NT2/D1 (cell line): ENCODE measurements at regions not wholly inside any gene's neighbourhood (a gene's known extent, or its start where the extent isn't known, plus 50 kb on each side); places are given as distances from the start of the nearest gene placed in this dataset.
"Not testable (repeated sequence)": the region's sequence is repeated elsewhere in the genome, so short reads cannot be mapped to it uniquely, and the experiment has no call there.

Source experiments
- DNase-seq: peaks from one replicate; pipeline ENCODE4 v3.0.0-alpha.2; 2011; ENCODE audit warnings: low read depth, low spot score
- H3K27me3 ChIP-seq: 2 replicates; pipeline ENCODE4 v1.6.0; 2011; ENCODE audit warnings: mild to moderate bottlenecking; ENCODE audit not compliant: insufficient read length, insufficient read depth
- H3K36me3 ChIP-seq: 2 replicates; pipeline ENCODE4 v1.6.1; 2011; ENCODE audit warnings: mild to moderate bottlenecking, low read length, mixed read lengths; ENCODE audit not compliant: insufficient read depth, insufficient read length
- H3K4me1 ChIP-seq: 2 replicates; pipeline ENCODE4 v1.5.1; 2011; ENCODE audit not compliant: insufficient read depth, insufficient read length
- H3K4me3 ChIP-seq: 2 replicates; pipeline ENCODE4 v1.5.1; 2011; ENCODE audit warnings: low read depth; ENCODE audit not compliant: insufficient read length
- H3K9ac ChIP-seq: 2 replicates; pipeline ENCODE4 v1.6.0; 2011; ENCODE audit warnings: low read depth; ENCODE audit not compliant: insufficient read length
- H3K9me3 ChIP-seq: 2 replicates; pipeline ENCODE4 v1.5.1; 2011; ENCODE audit warnings: mild to moderate bottlenecking, low read length; ENCODE audit not compliant: insufficient read depth
- SUZ12 ChIP-seq: IDR thresholded peaks from 2 replicates; pipeline ENCODE4 v1.6.1; 2011; ENCODE audit not compliant: insufficient read length, insufficient read depth; ENCODE audit errors: extremely low read depth
- YY1 ChIP-seq: IDR thresholded peaks from 2 replicates; pipeline ENCODE4 v1.6.1; 2011; ENCODE audit not compliant: insufficient read length, insufficient read depth
- ZNF274 ChIP-seq: IDR thresholded peaks from 2 replicates; pipeline ENCODE4 v1.6.1; 2011; ENCODE audit warnings: mild to moderate bottlenecking, low read depth, low read length

DNA sequence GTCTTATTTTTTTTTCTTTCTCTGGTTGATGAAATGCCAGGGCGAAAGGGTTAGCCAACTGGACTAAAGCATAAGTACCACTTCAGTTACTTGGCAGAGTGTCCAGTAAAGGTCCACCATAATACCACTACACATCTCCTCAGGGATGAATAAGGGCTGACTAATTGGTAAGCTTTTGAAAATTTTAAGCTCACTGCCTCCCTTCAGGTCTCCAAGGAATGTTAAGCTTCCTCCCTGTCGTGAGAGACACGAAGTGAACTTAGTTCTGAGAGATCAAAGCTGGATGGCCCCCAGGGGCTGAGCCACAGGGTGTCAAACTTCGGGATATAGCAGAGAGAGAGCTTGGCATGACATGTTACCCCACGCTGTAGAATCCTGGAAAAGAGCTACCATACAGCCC is 111.4 kb downstream of the VSIG4 start:
- Histone ChIP-seq H3K36me3 (no peaks in the 10 kb centered on the region), H3K9me3 (peaks cover 26% of the 10 kb centered on the region; the same call in 1 of the 2 replicates), H3K9ac (no peak overlapping the region), H3K4me3 (no peak overlapping the region), H3K27me3 (no peaks in the 10 kb centered on the region), H3K4me1 (no peaks in the 10 kb centered on the region)
- no peak for DNase-seq
- no peak for TF ChIP-seq YY1
- TF ChIP-seq ZNF274: no peak
- TF ChIP-seq SUZ12: no peak

DNA sequence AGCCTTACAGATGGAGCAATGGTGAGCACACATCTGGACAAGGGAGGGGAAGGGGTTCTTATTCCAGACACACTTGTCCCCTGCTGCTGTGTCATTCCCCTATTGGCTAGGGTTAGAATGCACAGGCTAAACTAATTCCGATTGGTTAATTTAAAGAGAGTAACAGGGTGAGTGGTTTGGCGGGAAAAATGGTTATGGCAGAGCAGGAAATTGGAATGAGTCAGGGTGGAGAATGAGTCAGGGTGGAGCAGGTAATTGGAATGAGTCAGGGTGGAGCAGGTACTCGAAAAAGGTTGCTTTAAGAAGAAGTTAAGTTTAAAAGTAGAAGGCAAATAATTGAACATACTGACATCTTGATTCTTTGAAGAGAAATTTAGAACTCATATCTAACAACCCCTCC is 112.5 kb downstream of the VSIG4 start:
- H3K9me3 ChIP-seq: peaks cover 19% of the 10 kb centered on the region; the same call in 1 of the 2 replicates
- H3K27me3 ChIP-seq, H3K4me1 ChIP-seq, H3K9ac ChIP-seq, H3K4me3 ChIP-seq, DNase-seq, H3K36me3 ChIP-seq: not testable (repeated sequence)

DNA sequence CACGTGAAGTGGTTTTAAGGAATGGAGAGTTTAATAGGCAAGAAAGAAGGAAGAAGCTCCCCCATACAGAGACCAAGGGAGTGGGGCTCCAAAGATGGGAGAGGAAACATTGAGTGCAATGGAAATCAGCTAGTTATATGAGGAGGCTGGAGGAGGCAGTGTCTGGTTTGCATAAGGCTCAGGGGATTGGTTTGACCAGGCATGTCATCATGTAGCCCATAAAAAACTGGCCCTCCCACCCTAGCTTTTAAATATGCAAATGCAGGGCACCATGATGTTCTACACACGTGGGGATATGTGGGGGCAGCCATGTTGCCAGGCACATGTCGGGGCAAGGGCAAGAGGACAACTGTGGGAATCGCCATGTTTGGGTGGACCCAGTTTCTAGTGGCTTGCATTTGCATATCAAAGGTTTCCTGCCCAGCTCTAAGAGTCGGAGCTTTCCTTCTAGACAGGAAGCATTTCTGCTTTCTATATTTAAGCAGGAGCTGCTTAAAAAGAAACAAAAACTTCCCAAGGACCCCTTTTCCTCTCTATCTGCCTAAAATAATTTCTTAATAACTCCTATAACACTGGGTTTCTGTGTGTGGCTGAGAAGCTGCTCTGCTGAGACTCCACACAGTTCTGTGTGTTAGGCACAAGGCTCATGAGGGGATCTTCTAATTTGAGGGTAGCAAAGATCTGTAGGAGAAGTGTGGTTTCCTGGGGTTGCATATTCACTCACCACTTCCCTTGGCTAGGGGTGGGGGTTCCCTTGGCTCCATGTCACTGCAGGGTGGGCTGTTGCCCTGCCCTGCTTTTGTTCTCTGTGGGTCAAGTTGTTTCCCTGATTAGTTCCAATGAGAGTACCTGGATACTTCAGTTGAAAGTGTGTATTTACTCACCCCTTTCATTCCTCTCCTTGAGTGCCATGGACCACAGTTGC is 113.5 kb downstream of the VSIG4 start:
- H3K9me3 ChIP-seq: peaks cover 13% of the 10 kb centered on the region; the same call in 1 of the 2 replicates
- no peak for DNase-seq
- no peaks in the 10 kb centered on the region for H3K27me3 ChIP-seq
- no peak overlapping the region for H3K9ac ChIP-seq
- H3K4me1 ChIP-seq: no peaks in the 10 kb centered on the region
- no peaks in the 10 kb centered on the region for H3K36me3 ChIP-seq
- H3K4me3 ChIP-seq: no peak overlapping the region
- TF ChIP-seq YY1 (no peak), ZNF274 (no peak), SUZ12 (no peak)

DNA sequence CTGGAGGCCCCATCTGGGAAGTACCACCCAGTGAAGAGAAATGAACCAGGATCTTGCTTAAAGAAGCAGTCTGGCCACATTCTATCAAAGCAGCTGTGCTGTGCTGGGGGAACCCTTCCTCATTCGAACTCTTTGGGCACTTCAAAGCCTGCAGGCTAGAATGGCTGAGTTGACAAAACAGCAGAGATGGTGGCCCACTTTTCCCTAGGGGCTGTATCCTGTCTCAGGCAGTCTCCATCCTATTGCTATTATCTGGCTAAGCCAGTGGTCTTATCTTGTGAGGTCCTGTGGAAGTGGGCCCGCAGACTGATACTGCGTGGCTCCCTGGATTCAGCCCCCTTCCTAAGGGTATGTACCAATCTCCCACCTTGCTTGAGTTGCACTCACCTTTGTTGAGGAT is 114.3 kb downstream of the VSIG4 start:
- no peak for TF ChIP-seq SUZ12
- DNase-seq: no peak
- Histone ChIP-seq H3K9ac (no peak overlapping the region), H3K36me3 (no peaks in the 10 kb centered on the region), H3K9me3 (peaks cover 13% of the 10 kb centered on the region; the same call in 1 of the 2 replicates), H3K4me3 (no peak overlapping the region), H3K4me1 (no peaks in the 10 kb centered on the region), H3K27me3 (no peaks in the 10 kb centered on the region)

DNA sequence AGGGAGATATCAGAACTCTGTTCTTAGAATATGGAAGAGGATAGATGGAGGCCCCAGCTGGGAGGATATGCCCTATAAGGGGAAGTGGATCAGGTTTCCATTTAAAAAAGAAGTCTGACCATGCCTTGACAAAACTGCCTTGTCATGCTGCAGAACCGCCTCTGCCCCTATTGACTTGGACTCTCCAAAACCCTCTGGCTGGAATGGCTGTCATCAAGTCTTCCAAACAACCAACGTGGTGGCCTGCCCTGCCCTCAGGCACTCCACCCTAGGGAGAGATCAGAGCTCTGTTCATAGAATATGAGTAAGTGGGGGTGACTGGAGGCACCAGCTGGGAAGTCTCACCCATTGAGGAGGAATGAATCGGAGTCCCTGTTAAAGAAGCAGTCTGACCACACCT is 114.9 kb downstream of the VSIG4 start:
- Histone ChIP-seq H3K36me3 (no peaks in the 10 kb centered on the region), H3K4me3 (no peak overlapping the region), H3K27me3 (no peaks in the 10 kb centered on the region), H3K9me3 (peaks cover 13% of the 10 kb centered on the region; the same call in 1 of the 2 replicates), H3K4me1 (no peaks in the 10 kb centered on the region), H3K9ac (no peak overlapping the region)
- no peak for DNase-seq
- TF ChIP-seq SUZ12: no peak

DNA sequence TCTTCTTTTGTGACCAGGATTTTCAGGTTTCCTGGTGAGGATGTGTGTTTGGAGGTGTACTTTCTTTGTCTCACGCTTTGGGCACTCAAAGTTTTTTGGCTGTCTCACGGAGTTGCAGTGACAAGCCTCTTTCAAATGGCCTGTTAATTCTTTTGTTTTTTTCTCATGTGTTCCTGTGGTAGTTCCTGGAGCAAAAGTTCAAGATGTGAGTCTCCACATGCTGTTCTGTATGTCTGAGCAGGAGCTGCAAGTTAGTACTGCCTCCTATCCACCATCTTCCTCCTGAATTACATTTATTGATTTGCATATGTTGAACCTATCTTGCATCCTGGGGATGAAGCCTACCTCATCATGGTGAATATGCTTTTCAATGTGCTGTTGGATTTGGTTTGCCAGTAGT is 118.5 kb downstream of the VSIG4 start:
- TF ChIP-seq ZNF274: no peak
- no peak for TF ChIP-seq YY1
- no peak for TF ChIP-seq SUZ12
- H3K27me3 ChIP-seq: no peaks in the 10 kb centered on the region
- H3K4me1 ChIP-seq: no peaks in the 10 kb centered on the region
- H3K4me3 ChIP-seq: no peak overlapping the region
- no peak overlapping the region for H3K9ac ChIP-seq
- DNase-seq: no peak
- peaks cover 6% of the 10 kb centered on the region for H3K9me3 ChIP-seq
- H3K36me3 ChIP-seq: no peaks in the 10 kb centered on the region

DNA sequence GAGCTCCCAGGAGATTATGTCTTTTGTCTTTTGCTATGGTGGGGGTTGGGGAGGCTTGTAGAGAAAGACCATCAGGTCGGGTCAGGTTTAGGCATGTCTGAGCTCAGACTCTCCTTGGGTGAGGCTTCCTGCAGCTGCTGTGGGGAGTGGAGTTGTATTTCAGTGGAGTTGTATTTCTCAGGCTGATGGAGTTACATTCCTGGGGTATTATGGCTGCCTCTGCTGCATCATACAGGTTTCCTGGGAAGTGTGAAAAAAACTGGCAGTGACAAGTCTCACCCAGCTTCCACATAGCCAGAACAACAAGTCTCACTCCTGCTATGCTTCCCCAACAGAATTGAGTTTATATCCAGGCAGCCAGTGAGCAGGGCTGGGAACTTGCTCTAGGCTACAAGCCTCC is 119.3 kb downstream of the VSIG4 start:
- no peak for DNase-seq
- Histone ChIP-seq H3K4me1 (no peaks in the 10 kb centered on the region), H3K36me3 (no peaks in the 10 kb centered on the region), H3K9me3 (peaks cover 6% of the 10 kb centered on the region), H3K9ac (no peak overlapping the region), H3K4me3 (no peak overlapping the region), H3K27me3 (no peaks in the 10 kb centered on the region)
- TF ChIP-seq SUZ12 (no peak), ZNF274 (no peak), YY1 (no peak)
